ENCODE measurements at regions not wholly inside any gene's neighbourhood (a gene's known extent, or its start where the extent isn't known, plus 50 kb on each side); places are given as distances from the start of the nearest gene placed in this dataset.

- DNase-seq (ENCODE audit: low spot score) = no peak
Observed at GRCh38 chr2:173630425-173631126, 275.9 kb downstream of the CDCA7 start.

GRCh38 chr2:173631127-173631460 lies 276.4 kb downstream of the CDCA7 start:
- no peak for DNase-seq (ENCODE audit: low spot score)

DNA sequence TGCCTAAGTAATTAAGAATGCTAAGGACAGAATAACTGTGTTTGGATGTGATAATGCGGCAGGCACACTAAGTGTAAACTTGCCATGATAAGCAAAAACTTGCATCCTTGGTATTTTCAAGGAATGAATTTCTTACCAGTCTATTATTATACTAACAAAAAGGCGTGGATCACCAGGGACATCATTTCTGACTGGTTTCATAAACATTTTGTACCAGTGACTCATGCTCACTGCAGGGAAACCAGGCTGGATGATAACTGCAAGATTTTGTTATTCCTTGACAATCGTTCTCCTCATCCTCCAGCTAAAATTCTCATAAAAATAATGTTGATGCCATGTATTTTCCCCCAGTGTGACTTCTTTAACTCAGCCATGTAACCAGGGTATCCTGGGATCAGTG lies 289.5 kb downstream of the CDCA7 start:
- DNase-seq (ENCODE audit: low spot score) = no peak

DNA sequence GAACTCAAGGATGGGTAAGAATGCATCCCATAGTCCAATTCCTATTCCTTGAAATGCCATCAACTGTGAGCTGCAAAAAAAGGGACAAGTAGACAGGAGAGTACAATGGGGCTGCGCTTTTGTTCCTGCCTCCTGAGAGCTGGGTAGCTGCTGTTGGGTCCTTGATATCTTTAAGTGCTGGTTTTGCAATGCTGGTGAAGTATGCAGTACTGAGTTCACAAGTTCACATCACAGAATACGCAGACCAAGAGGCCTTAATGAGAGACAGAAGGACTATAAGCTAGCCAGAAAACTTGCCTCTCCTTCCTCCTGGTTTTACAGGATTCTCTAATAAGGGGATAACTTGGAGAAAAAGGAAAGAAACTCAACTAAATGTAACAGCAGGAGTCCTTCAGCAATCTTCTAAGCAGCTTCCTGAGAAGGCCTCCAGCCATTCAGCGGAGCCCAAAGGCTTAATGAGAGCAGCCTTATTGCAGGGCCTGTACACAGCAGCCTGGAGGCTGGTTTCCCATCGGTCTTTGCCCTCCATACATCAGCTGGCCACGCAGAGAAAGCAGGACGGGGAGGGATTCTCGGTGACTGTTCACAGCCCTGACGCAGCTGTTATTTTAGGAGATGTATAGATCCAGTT lies 293.1 kb downstream of the CDCA7 start:
- DNase-seq (ENCODE audit: low spot score) = no peak

GRCh38 chr2:173648816-173649215 lies 294.1 kb downstream of the CDCA7 start:
- DNase-seq (ENCODE audit: low spot score) = no peak

DNA sequence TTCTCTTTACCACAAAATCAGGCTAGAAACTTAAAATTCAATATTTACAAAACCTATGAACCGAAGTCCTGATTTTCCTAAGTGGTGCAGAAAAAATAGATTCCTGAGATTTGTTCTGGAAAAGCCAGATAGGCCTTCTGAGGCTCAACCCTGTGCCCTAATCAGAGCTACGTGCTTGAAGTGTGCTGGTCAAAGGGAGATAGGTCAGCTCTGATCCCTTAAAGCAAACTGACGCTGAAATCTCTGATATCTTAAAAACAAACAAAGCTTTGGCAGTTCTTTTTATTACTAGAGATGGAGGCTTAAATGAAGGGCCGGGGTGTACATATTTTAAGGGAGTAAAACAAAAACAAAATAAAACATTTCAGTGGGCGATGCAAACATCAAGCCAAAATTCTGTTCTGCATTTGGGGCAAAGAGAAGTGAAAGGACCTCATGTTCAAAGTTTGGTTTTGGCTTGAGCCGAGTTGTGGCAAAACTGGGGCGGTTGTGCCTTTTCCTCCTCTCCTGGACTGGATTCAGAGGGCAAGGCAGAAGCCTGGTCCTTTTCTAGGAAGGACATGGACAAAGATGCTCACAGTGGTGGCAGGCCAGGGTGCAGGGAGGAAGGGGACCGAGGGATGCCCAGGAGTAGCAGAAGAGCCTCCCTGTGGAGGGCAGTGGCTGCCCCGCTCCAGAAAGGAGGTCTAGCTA lies 295.0 kb downstream of the CDCA7 start:
- DNase-seq (ENCODE audit: low spot score) = no peak

DNA sequence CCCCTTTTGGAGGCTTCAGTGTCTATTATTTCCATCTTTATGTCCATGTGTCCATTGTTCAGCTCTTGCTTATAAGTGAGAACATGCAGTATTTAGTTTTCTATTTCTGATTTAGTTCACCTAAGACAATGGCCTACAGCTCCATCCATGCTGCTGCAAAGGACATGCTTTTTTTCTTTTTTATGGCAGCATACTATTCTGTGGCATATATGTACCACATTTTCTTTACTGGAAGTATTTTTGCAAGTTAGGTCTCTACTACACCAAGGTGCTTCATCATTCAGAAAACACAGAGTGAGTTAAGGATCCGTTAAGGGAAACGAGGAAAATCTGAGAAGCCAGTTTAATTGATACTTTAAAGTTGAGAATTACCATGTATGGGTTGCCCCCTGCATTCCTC lies 297.2 kb downstream of the CDCA7 start:
- DNase-seq (ENCODE audit: low spot score) = no peak

GRCh38 chr2:173652311-173652710 lies 297.6 kb downstream of the CDCA7 start:
- peak; percentile 13 for DNase-seq (ENCODE audit: low spot score)

DNA sequence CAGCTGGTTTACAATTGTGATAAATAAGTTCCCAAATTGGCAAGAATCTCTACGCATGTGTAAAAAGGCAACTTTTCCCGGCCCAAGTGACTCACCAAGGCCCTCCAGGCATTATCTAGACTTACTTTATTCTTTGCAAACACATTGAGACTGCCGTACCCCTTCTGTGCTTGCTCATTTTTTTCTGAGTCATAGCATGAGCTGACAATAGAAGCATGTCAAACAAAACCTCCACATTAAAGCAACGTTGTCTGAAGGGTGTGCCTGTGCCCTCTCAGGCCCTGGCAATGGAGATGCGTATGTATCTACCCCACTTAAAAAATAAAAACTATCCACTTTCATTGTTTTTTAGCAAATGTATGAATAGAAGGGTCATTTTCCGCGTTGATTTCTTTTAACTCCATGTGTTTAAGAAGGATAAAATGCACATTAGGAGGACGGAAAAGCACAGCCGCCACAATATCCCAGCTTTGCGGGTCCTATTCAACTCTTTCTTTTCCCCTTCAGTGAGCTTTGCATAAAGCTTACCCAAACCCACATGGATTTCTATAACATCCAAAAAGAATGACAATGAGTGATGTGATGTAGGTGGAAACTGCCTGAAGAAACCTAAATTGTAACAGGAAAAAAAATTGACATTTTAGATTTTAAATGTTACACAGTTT lies 298.2 kb downstream of the CDCA7 start:
- DNase-seq (ENCODE audit: low spot score) = peak; percentile 56

- no peak for DNase-seq (ENCODE audit: low spot score)
Observed at GRCh38 chr2:173653432-173653805, 298.7 kb downstream of the CDCA7 start.

- no peak for DNase-seq (ENCODE audit: low spot score)
Observed at GRCh38 chr2:173654161-173654895, 299.7 kb downstream of the CDCA7 start.

GRCh38 chr2:173654896-173655265 lies 300.2 kb downstream of the CDCA7 start:
- DNase-seq (ENCODE audit: low spot score) = no peak

DNA sequence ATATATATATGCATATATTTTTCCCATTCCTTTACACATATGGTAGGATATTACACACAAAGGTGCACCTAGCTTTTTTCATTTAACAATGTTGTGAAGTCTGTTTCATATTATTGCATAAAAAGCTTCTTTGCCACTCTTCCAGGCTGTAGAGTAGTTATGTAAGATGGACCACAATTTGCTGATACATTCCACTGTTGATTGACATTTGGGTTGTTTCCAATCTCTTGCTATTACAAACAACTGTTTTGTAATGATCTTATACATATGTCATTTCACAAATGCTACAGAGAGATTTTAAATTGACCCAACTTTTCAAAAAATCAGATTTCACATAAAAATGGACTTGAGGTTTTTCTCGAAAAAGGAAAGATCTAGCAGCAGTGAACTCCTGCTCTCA lies 301.4 kb downstream of the CDCA7 start:
- DNase-seq (ENCODE audit: low spot score) = no peak

DNA sequence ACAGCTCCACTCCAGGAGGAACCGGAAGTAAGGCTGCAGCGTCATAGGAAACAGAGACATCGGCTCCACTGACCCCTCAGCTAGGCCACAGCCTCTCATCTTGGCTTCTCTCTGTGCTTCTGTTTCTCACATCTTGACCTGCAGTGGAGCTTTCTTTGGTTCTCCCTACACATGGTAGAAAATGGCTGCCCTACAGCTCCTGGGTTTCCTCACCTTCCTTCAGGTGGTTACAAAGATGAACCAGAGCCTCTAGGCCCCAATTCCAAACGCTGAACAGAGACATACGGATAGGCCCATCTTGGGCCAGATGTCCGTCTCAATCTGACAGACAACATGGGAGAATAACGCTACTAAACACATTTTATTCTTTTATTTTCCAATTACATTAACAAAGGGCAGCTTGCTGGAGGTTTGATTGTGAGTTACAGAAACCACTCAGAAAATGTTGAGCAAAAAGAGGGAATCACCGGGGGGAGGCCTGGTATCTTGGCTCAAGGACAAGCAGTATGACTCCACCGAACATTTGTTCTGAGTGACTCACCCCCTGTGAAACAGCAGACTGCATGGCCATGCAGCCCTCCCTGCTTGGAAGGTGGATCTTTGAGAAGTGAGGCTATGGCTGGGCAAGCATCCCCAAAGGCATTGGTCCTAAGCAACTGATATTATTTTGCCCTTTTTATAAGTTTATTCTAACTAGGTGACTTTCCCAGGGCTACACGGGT lies 303.5 kb downstream of the CDCA7 start:
- no peak for DNase-seq (ENCODE audit: low spot score)

- no peak for DNase-seq (ENCODE audit: low spot score)
Observed at GRCh38 chr2:173658946-173659371, 304.3 kb downstream of the CDCA7 start.

DNA sequence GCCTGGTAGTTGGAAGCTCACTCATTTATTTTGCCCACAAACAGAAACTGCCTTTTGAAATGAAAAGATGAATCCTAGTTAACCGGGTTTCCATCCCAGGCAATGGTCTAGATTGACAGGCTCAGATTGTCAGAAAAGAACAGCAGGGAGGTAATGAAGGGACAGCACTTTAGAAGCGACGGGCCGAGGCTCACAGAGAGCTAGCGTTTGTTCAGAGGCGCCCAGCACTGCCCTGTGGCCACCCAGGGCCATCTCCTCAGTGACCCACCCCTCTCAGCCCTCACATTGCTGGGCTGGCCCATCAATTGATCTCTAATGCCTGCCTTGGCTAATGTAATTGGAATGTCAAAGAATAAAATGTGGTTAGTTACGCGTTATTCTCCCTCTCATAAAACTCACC lies 304.8 kb downstream of the CDCA7 start:
- DNase-seq (ENCODE audit: low spot score) = no peak

GRCh38 chr2:173661586-173661985 lies 303.6 kb downstream of the SP3 start:
- no peak for DNase-seq (ENCODE audit: low spot score)

GRCh38 chr2:173663353-173663752 lies 301.8 kb downstream of the SP3 start:
- DNase-seq (ENCODE audit: low spot score) = no peak

DNA sequence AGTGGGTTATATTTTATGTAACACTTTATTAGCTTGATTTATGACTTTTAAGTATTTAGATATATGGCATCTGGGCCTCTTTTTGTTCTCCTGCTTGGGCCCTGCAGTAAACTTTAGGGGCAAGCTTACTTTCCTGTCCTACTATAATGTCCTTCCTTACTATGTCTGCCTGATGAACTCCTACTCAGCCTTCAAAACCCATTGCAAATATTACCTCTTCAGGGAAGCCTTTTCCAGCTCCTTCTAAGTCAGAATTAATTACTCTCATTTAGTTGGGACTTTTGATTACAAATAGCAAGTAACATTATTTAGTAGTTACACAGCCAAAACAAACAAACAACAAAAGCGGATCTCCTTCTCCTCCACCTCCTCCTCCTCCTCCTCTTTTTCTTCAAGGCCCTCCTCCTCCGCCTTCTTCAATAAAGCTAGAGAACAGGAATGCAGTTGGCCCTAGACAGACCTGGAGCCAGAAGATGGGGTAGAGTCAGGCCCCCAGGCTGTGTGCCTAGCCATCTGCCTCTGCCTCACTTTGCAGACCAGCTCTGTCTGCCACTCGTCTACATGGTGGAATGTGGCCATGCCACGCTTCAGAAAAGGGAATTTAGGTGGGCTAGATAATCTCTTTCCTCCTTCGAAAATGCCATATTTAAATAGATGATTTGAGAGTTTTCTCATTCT lies 301.2 kb downstream of the SP3 start:
- no peak for DNase-seq (ENCODE audit: low spot score)

DNA sequence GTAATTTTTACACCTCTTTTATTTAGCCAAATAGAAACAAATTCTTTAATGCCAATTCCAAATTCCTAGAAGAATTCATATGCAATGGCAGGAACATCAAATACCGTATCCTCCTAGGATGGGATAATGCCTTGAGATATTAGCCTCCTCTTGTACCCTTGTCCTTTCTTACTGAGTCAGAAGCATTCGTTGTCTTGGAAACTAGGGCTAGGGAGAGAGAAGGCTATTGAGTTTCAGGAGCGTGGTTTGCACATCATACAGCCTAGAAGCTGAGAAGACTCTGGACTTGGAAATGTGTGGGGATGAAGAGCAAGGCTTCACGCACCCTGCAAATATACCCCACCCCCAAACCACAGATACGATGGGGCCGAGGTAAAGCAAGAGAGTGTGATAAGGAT lies 300.7 kb downstream of the SP3 start:
- no peak for DNase-seq (ENCODE audit: low spot score)
